Right cardiac atrium (tissue), 5 donors: ENCODE measurements at regions not wholly inside any gene's neighbourhood (a gene's known extent, or its start where the extent isn't known, plus 50 kb on each side); places are given as distances from the start of the nearest gene placed in this dataset.

ENCODE experiments used
- ATAC-seq, 2 donors: fragments of 200-7000 bp; cut with Tn5 transposase; one replicate each; pipeline versions ENCODE4 v1.8.0 to v1.9.1; 2020; ENCODE audit warnings: moderate library complexity in 2 of 2, mild to moderate bottlenecking in 1 of 2
- DNase-seq, 3 donors: peaks; one replicate each; pipeline ENCODE4 v3.0.0-alpha.2; 2020
- H3K27ac ChIP-seq: one replicate; pipeline ENCODE4 v1.5.1; 2013; ENCODE audit warnings: mild to moderate bottlenecking, low read length, control low read depth, moderate library complexity
- H3K27me3 ChIP-seq: one replicate; pipeline ENCODE4 v1.6.1; 2013; ENCODE audit not compliant: control insufficient read depth, insufficient read depth
- H3K4me1 ChIP-seq: one replicate; pipeline ENCODE4 v1.6.1; 2013; ENCODE audit warnings: low read length; ENCODE audit not compliant: control insufficient read depth, insufficient read depth
- H3K4me3 ChIP-seq: one replicate; pipeline ENCODE4 v1.5.1; 2013; ENCODE audit warnings: low read length, control low read depth
- H3K9me3 ChIP-seq: one replicate; pipeline ENCODE4 v1.6.1; 2013; ENCODE audit warnings: low read length; ENCODE audit not compliant: control insufficient read depth
- WGBS: extraction: QIAGEN DNeasy Blood & Tissue Kit; methylation state at CpG from one replicate; pipeline ENCODE4 v1.1.7; 2013; 5-methylcytosine and 5-hydroxymethylcytosine counted together
- intact Hi-C, 4 donors: fragments of 100-400 bp; cut with DNase I; formaldehyde crosslinking; loops; one replicate each; pipeline versions ENCODE4 v1.11.0 to v1.14.0; 2022 to 2023
- donor health status: healthy with polysubstance abuse.
- donor health status: DM: no; HTN: yes; CAD: no.
- donor health status: DM: no; HTN: no; CAD: no.
- donor health status: DM: no; HTN: yes; CAD: no; lungs with severe emphysema.
- donor health status: DM: yes; HTN: yes; CAD: no.

DNA sequence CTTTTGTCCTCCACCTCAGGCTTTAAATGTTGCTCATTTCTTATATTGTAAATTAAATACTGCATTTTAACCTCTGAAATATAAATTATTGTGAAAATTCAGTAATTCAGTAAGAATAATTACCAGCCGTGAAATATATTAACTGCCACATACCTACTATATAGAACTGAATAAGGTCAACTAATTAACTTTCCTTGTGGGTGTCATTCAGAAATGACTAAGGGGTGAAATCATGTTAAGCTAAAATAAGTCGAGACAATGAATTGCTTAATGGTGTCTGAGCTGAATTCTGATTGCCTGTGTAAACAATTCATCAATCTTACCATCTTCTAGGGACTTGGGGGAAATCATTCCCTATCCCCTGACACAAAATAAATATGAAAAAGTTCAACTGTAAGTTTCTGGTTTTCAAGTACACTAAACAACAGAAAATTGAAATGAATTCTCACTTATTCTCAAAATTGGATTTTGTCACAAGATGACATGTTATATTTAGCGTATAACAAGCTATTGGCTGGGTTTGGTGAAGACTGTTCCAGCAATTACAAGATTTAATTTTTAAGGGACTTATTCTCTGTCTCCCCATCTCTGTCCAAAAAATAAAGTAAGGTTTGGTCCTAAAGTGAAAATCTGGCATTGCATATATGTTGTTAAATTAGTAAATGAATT, 255.1 kb downstream of the METTL4 start:
- H3K27ac ChIP-seq, result no peak overlapping the region
- intact Hi-C loops, result no loop called here

DNA sequence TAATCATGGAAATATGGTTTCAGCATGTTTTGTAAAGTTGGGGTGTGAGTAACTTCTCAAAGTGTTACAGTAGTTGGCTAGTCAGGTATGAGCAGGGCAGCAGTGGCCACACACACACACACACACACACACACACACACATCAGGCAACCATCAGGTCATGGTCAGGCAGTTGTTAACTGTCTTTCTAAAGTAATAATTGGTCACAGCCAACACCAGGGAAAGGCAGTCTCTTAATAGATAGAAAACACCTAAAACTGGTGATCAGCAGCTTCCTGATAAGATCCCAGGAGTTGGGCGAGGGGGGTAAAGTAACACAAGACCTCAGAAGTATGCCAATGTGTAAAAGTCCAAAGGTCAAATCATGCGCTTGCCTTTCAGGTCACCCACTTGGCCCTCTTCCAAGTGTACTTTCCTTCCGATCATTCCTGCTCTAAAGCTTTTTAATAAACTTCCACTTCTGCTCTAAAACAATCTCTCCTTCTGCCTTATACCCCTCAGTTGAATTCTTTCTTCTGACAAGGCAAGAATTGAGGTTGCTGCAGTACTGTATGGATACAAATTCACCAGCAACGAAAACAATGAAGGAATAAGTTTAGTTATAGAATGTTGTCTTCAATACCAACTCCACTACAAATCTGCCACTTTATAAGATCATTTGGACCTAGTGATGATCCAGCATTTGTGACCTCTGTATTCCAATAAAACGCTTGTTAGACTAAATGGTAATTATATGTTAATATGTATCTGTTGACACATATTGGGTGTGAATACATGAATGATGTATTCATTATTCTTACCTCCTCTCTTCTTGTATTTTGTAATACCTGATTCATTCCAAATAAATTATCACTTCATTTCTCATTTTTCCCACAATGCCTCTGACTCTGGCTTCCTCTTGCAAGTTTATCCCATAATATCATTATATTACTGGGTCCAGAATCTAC, 254.3 kb downstream of the METTL4 start:
- Histone ChIP-seq H3K9me3 (no peaks in the 10 kb centered on the region), H3K27me3 (no peaks in the 10 kb centered on the region), H3K4me1 (no peaks in the 10 kb centered on the region), H3K27ac (no peak overlapping the region), H3K4me3 (no peak overlapping the region)
- intact Hi-C loops, result no loop called here
- WGBS, result 49% methylated on average over 5 of the region's 5 CpGs
- ATAC-seq, result no peak
- DNase-seq, result no peak

More for the DNA sequence above, 255.1 kb downstream of the METTL4 start:
- DNase-seq, result no peak
- 66% methylated on average over 3 of the region's 3 CpGs for WGBS
- Histone ChIP-seq H3K27me3 (no peaks in the 10 kb centered on the region), H3K9me3 (no peaks in the 10 kb centered on the region), H3K4me1 (no peaks in the 10 kb centered on the region), H3K4me3 (no peak overlapping the region)
- no peak for ATAC-seq

DNA sequence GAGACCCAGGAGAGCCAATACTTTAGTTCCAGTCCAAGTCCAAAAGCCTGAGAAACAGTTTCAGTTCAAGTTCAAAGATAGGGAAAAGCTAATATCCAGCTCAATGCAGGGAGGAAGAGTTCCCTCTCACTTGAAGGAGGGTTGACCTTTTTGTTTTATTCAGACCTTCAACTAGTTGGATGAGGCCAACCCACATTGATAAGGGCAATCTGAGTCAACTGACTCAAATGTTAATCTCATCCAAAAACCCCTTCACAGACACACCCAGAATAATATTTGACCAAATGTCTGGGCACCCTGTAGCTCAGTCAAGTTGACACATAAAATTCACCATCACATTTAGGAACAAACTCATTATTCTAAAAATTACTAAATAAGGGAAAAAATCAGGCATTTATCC, 246.8 kb downstream of the METTL4 start:
- peaks cover 2% of the 10 kb centered on the region for H3K9me3 ChIP-seq
- no peaks in the 10 kb centered on the region for H3K27me3 ChIP-seq
- H3K27ac ChIP-seq, result no peak overlapping the region
- ATAC-seq, result no peak
- intact Hi-C loops, result no loop called here
- H3K4me3 ChIP-seq, result no peak overlapping the region
- no peak for DNase-seq
- H3K4me1 ChIP-seq, result no peaks in the 10 kb centered on the region

DNA sequence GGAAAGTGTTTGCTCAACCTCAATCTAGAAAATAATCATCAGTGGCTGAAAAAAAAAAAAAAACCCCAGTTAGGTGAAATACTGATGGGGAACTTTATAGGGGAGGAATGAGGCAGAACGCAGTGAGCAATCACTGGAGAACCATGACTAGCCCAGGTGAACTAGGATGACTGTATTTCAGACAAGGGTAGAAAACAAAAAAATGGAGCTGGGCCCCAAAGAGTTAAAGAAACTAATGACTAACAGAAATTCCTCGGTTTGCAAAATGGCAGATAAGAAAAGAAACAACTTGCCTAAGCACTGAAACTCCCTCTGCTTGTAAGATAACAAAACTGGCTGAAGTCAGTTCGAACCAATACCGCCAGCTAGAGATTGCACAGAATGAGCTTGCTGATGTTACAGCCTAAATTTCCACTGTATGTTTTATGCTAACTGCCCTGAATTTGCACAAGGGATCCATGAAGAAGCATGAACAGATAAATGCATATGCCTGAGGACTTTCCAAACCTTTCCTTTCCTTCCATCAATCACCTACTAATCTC, 245.9 kb downstream of the METTL4 start:
- Histone ChIP-seq H3K27me3 (no peaks in the 10 kb centered on the region), H3K27ac (no peak overlapping the region), H3K9me3 (peaks cover 2% of the 10 kb centered on the region), H3K4me3 (no peak overlapping the region), H3K4me1 (no peaks in the 10 kb centered on the region)
- DNase-seq (no peak), ATAC-seq (peak; percentile 45 to 64)
- intact Hi-C loops, result no loop called here
- 37% methylated on average over 4 of the region's 4 CpGs for WGBS

DNA sequence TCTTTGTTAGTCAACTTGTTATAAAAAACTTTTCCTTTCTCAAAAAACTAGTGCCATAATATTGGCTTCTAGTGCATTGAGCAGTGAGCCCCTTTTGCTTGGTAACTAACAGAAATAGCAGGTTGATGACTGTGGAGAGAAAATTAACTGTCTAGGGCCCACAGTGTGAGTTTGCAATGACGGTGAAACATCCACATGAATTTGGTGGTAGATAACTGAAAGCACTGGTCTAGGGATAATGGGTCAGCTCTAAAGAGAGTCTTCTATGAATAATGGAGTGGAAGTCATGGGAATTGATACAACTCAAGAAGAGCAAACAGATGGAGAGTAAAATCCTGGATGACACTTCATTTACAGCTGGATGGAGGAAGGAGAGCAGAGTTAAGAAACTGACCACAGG, 245.4 kb downstream of the METTL4 start:
- DNase-seq (no peak), ATAC-seq (no peak)
- WGBS, result 54% methylated on average over 1 of the region's 1 CpG
- H3K4me3 ChIP-seq, result no peak overlapping the region
- no peaks in the 10 kb centered on the region for H3K27me3 ChIP-seq
- H3K4me1 ChIP-seq, result no peaks in the 10 kb centered on the region
- intact Hi-C loops, result no loop called here
- no peak overlapping the region for H3K27ac ChIP-seq
- peaks cover 2% of the 10 kb centered on the region for H3K9me3 ChIP-seq

DNA sequence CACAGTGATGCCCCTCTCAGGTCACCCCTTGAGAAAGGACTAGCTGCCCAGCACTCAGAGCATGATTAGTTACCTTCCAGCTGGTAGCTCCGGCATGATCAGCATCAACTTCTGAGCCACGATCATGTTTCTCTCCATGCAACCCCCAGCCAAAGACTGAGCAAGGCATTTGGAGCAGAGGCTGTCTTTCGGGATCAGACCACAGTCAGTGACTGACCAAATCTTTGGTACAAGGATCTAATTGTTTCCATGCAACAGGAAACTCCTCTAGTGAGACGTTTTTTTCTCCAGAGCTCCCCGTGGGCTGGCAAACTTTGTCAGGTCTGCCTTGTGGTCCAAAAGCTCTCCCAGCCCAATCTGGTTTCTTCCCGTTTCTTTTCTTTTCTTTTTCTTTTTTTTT, 244.3 kb downstream of the METTL4 start:
- DNase-seq, result peak; percentile 11 to 41 (median 41)
- intact Hi-C loops, result no loop called here
- peak; percentile 34 to 50 for ATAC-seq
- Histone ChIP-seq H3K4me3 (no peak overlapping the region), H3K4me1 (no peaks in the 10 kb centered on the region), H3K27me3 (no peaks in the 10 kb centered on the region), H3K9me3 (peaks cover 2% of the 10 kb centered on the region), H3K27ac (no peak overlapping the region)
- WGBS, result 20% methylated on average over 6 of the region's 6 CpGs

DNA sequence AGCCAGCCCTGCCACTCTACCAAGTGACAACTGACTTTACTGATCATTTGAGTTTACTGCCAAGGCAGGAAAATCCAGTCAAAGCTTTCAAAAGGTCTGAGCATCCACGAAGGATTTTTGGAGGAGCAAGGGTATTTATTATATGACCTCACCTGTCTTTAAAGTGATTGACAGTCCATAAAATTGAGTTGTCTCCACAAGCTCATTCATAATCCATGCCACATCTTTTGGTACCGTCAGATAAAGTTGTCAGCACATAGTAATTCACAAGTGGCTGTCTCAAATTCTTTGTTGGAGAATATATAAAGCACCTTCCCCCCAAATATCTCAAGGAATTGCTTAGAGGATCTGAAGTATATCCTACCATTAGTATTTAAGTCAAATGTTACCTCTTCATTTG, 240.5 kb downstream of the METTL4 start:
- intact Hi-C loops, result no loop called here
- Histone ChIP-seq H3K4me3 (no peak overlapping the region), H3K27me3 (no peaks in the 10 kb centered on the region), H3K27ac (no peak overlapping the region), H3K9me3 (peaks cover 2% of the 10 kb centered on the region), H3K4me1 (no peaks in the 10 kb centered on the region)
- ATAC-seq (no peak), DNase-seq (no peak)
- 31% methylated on average over 2 of the region's 2 CpGs for WGBS

DNA sequence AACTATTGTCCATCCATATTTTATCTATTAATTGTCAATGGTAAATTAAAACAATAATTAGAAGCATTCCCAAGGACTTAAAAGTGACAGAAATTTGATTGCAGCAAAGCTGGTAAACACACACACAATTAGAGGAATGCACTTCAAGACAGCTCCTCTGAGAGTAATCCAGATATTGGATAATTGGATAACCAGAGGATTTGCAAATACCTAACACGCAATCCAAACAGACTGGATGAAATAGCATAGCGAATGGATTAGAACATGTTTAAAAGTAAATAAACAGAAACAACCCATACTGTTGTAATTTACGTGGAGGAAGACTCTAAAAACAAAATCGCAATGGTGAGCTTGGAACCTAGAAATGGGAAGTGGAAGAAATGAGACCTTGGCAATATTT, 239.8 kb downstream of the METTL4 start:
- no peak for DNase-seq
- H3K27ac ChIP-seq, result no peak overlapping the region
- no peaks in the 10 kb centered on the region for H3K27me3 ChIP-seq
- H3K4me1 ChIP-seq, result no peaks in the 10 kb centered on the region
- no peak overlapping the region for H3K4me3 ChIP-seq
- WGBS, result 92% methylated on average over 4 of the region's 4 CpGs
- intact Hi-C loops, result no loop called here
- peaks cover 2% of the 10 kb centered on the region for H3K9me3 ChIP-seq
- ATAC-seq, result no peak

DNA sequence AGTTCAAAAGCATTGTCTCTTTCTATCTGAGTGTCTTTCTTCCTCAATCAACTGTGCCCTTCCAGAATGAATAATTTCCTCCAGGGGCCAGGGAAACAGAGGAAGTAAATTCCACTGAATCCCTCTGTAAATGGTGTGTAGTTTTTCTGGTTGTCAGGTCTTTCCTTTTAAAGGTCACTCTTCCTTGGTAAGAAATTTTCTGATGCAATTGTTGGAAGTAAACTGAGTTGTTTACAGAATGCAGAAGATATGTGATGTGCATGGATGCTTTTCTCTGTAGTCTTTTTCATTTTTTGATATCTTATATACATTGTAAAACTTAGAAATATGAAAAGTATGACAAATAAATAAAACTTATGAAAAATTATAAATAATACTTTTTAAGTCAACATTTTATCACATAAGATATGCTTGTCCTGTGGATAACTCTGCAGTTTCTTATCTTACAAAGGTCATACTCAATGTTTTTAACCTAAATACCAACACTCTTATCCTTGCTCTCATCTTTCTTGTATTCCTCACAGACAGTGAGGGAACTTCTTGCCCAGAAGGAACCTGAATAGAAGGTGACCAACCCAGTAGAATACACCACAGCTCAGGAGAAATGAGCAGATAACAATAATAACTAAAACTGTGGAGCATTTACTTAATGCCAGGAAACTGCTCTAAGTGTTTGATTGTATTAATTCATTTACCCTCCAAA, 234.5 kb downstream of the METTL4 start:
- H3K4me1 ChIP-seq, result no peaks in the 10 kb centered on the region
- no peak overlapping the region for H3K4me3 ChIP-seq
- no peaks in the 10 kb centered on the region for H3K9me3 ChIP-seq
- ATAC-seq (no peak), DNase-seq (no peak)
- no peaks in the 10 kb centered on the region for H3K27me3 ChIP-seq
- intact Hi-C loops, result no loop called here
- H3K27ac ChIP-seq, result no peak overlapping the region

DNA sequence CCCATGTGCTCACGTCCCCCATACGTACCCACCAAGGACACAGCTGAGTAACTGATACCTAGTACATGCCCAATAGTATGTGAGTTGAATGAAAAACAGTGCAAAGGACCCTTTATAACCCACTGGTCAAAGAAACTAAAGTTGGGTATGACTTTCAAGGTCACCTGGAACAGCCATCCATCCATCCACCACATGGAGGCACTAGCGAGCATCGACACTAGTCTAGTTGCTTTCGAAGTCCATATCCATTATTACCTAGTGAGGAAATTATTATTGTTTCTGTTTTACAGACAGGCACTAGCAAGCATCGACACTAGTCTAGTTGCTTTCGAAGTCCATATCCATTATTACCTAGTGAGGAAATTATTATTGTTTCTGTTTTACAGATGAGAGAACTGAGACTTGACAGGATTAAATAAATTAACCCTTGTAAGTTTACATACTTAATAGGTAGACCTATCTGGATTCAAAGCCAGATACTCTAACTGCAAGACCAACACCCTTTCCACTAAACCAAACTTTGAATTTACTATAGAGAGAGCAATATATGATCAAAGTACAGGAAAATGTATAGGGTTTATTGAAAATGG, 233.7 kb downstream of the METTL4 start:
- H3K4me1 ChIP-seq, result no peaks in the 10 kb centered on the region
- ATAC-seq (no peak), DNase-seq (peak in 2 of 3 donors; percentile 23 to 63)
- H3K27me3 ChIP-seq, result no peaks in the 10 kb centered on the region
- no peak overlapping the region for H3K27ac ChIP-seq
- intact Hi-C loops, result no loop called here
- no peak overlapping the region for H3K4me3 ChIP-seq
- 50% methylated on average over 7 of the region's 7 CpGs for WGBS
- H3K9me3 ChIP-seq, result no peaks in the 10 kb centered on the region
